Suprapubic skin (tissue), 3 donors: ENCODE measurements at regions not wholly inside any gene's neighbourhood (a gene's known extent, or its start where the extent isn't known, plus 50 kb on each side); places are given as distances from the start of the nearest gene placed in this dataset.

ENCODE experiments used
- CTCF ChIP-seq, 2 donors: fragments of 200-600 bp in 1 of 2; fragments of 450-650 bp in 1 of 2; sonication (generic) in 1 of 2; IDR thresholded peaks; one replicate each; pipeline ENCODE4 v1.5.1; 2016 to 2019; ENCODE audit warnings: antibody characterized with exemption in 2 of 2, mild to moderate bottlenecking in 1 of 2, moderate library complexity in 1 of 2
- EP300 ChIP-seq: sonication (generic); formaldehyde crosslinking; IDR thresholded peaks from one replicate; pipeline ENCODE4 v1.6.1; 2017; ENCODE audit warnings: antibody characterized with exemption
- POLR2A ChIP-seq, 2 donors: fragments of 450-650 bp; IDR thresholded peaks; one replicate each; pipeline ENCODE4 v1.6.1; 2017; ENCODE audit warnings: antibody characterized with exemption in 2 of 2, mild to moderate bottlenecking in 2 of 2, moderate library complexity in 2 of 2

- TF ChIP-seq CTCF (IDR thresholded peaks at IDR 0.05): no peak
- no peak for TF ChIP-seq POLR2A (IDR thresholded peaks at IDR 0.05)
- TF ChIP-seq EP300: no peak
Measured at GRCh38 chr1:30311749-30312148, 411.6 kb downstream of the MATN1 start.
